ENCODE measurements at regions not wholly inside any gene's neighbourhood (a gene's known extent, or its start where the extent isn't known, plus 50 kb on each side); places are given as distances from the start of the nearest gene placed in this dataset.

DNA sequence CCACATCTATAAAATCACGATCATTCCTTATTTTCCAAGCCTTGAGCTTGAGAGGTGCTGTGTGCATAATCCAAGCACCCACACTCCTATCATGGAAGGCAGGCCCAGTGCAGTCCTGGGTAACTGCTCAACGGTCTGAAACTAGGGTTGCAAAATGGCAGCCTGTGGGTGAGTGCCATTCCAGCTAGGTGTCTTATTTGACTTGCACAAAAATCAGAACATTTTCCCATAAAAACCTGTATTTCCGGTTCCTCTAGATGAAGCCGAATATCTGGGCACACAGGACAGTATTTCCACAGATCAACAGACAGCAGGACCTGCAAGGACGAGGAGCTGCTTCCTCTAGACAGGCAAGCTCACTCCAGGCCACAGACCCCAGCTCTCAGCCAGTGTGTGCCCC, 588.8 kb downstream of the BNC2 start:
- TF ChIP-seq, protein P1, sequence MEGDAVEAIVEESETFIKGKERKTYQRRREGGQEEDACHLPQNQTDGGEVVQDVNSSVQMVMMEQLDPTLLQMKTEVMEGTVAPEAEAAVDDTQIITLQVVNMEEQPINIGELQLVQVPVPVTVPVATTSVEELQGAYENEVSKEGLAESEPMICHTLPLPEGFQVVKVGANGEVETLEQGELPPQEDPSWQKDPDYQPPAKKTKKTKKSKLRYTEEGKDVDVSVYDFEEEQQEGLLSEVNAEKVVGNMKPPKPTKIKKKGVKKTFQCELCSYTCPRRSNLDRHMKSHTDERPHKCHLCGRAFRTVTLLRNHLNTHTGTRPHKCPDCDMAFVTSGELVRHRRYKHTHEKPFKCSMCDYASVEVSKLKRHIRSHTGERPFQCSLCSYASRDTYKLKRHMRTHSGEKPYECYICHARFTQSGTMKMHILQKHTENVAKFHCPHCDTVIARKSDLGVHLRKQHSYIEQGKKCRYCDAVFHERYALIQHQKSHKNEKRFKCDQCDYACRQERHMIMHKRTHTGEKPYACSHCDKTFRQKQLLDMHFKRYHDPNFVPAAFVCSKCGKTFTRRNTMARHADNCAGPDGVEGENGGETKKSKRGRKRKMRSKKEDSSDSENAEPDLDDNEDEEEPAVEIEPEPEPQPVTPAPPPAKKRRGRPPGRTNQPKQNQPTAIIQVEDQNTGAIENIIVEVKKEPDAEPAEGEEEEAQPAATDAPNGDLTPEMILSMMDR (conservative IDR thresholded peaks at IDR 0.05), result no peak
- no peak for TF ChIP-seq ZFX (IDR thresholded peaks at IDR 0.05)
- H3K27ac ChIP-seq, result peak overlapping the region; percentile 53

DNA sequence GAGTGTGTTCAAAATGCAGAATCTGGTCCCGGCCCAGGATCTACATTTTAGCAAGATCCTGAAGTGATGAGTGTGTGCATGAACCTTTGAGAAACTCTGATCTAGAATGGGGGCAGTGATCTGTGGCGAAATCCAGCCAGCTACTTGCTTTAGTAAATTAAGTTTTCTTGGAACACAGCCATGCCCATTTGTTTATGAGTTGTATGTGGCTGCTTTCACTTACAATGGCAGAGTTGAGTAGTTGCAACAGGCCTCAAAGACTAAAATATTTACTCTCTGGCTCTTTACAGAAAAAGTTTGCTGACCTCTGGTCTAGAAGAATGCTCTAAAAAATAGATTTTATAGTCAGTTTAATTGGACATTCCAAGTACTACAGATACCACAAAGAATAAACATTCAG, 588.3 kb downstream of the BNC2 start:
- TF ChIP-seq ZFX (IDR thresholded peaks at IDR 0.05), result no peak
- TF ChIP-seq, protein P1 (conservative IDR thresholded peaks at IDR 0.05), result no peak
- peak overlapping the region; percentile 53 for H3K27ac ChIP-seq

DNA sequence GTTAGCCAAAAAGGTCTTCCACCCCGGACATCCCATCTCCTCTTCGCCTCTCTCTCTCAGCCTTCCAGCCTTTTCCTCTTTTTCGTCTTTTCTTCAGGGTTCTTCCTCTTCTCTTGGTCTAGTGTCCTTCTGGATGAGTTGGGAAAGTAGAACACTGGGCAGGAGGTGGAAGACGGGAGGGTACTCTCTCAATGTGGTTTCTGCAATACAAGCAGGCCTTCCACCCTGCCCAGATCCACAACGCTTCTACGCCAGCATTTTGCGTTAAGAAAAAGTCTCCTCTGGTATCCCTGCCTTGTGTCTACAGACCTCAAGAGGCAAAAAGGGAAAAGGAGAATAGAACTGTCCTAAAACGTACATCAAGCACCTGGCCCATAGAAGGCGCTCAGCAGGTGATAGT, 587.8 kb downstream of the BNC2 start:
- H3K27ac ChIP-seq, result no peak overlapping the region
- TF ChIP-seq, protein P1 (conservative IDR thresholded peaks at IDR 0.05), result no peak
- no peak for TF ChIP-seq ZFX (IDR thresholded peaks at IDR 0.05)

DNA sequence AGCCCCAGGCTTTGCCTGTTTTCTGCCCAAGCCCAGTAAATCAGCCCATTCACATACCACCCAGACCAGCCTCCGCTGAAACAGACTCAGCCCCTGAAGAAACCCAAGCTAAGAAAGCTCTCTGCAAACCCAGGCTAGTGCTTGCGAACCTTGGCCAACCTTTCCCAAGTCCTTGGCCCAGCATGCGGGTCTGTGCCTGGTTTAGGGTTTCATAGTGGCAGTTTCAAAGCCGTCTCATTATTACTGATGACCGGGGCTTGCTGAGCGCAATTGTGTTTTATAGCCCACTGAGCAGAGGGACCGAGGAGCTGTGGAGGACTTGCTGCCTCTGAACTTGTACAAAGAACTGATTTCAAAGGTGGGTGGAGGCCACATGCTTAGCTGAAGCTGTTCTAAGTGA, 584.3 kb downstream of the BNC2 start:
- H3K27ac ChIP-seq, result no peak overlapping the region
- TF ChIP-seq, protein P1 (conservative IDR thresholded peaks at IDR 0.05), result no peak
- TF ChIP-seq ZFX (IDR thresholded peaks at IDR 0.05), result no peak

DNA sequence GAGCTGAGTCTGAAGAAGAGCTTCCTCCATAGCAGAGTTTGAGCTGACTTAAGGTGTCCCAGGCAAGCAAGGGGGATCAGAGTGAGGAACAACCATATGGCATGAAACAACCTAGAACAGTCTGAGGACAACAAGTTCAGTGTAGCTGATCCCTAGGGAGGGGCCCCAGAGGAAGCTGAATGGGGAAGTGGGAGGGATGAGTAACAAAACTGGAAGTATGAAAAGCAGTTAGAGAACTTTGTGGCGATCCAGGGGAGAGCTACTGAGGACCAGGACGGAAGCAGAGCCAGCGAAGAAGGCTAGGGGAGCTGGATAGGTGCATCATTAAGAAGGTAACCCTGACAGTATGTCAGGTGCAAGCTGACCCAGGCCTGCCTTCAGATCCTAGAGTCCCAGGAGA, 580.8 kb downstream of the BNC2 start:
- H3K27ac ChIP-seq, result no peak overlapping the region
- TF ChIP-seq ZFX (IDR thresholded peaks at IDR 0.05), result no peak
- TF ChIP-seq, protein P1 (conservative IDR thresholded peaks at IDR 0.05), result no peak

DNA sequence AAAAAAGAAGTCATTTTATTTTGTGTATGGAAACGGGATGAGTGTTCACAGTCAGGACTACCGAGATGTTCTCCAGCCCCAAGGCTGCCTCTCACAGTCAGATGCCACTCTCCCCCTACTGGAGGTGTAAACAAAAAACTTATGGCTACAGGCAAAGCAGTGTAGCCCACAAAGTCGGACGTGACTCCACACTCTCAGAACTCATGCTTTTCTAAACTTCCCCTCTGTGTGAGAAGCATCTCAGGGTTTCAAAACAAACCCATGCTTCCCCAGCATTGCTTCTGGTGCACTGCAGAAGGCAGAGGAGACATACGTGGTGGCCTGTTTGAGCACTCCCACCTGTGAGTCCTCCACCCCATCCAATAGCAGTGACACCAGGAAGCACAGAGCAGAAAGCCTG, 580.3 kb downstream of the BNC2 start:
- H3K27ac ChIP-seq, result no peak overlapping the region
- TF ChIP-seq, protein P1 (conservative IDR thresholded peaks at IDR 0.05), result no peak; the same call in 1 of the 2 replicates
- TF ChIP-seq ZFX (IDR thresholded peaks at IDR 0.05), result no peak

DNA sequence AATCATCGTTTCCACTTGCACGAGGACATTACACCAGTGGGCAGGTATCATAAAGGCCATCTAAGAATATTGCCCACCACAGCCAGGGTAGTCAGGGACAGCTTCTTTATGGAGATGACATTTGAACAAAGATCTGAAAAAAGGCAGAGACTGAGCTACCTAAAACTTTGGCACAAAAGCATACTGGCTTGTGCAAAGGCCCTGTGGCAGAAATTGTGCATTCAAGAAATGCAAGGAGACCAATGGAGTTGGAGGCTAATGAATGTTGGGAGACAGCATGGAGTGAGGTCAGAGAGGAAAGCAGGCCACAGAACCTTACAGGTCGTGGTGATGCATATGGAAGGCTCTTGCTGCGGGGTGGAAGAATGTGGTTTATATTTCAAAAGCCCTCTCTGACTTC, 578.5 kb downstream of the BNC2 start:
- no peak overlapping the region; the same call in 1 of the 2 replicates for H3K27ac ChIP-seq
- TF ChIP-seq, protein P1 (conservative IDR thresholded peaks at IDR 0.05), result no peak
- TF ChIP-seq ZFX (IDR thresholded peaks at IDR 0.05), result no peak
